Common myeloid progenitor, CD34-positive (primary cell): ENCODE measurements at regions not wholly inside any gene's neighbourhood (a gene's known extent, or its start where the extent isn't known, plus 50 kb on each side); places are given as distances from the start of the nearest gene placed in this dataset.

Experiments used
- CTCF ChIA-PET: fragments of 350-600 bp; sonication (Branson Sonifier 250); formaldehyde crosslinking; loops from one replicate; lab custom pipeline; 2021; ENCODE audit warnings: antibody characterized with exemption; lab: Charles Lee
- POLR2A ChIA-PET: fragments of 350-600 bp; sonication (Branson Sonifier 250); formaldehyde crosslinking; loops from one replicate; lab custom pipeline; 2021; ENCODE audit warnings: antibody characterized with exemption; lab: Charles Lee
- DNase-seq, 3 donors: peaks; one replicate each; pipeline versions ENCODE4 v3.0.0 to v3.0.0-alpha.2; 2013
- H3K27ac ChIP-seq, 2 experiments: 1 replicate in 1 of 2; 2 replicates in 1 of 2; pipeline ENCODE4 v1.7.0; 2013; ENCODE audit warnings: inconsistent platforms in 2 of 2, low read length in 2 of 2, mild to moderate bottlenecking in 2 of 2, low read depth in 1 of 2, moderate library complexity in 1 of 2; ENCODE audit not compliant: severe bottlenecking in 2 of 2, insufficient read depth in 1 of 2, poor library complexity in 1 of 2
- H3K27me3 ChIP-seq, 5 experiments: replicated peaks in 2 of 5; 1 replicate in 3 of 5; 2 replicates in 2 of 5; pipeline versions ENCODE4 v1.6.1 to v1.7.0; 2013; ENCODE audit warnings: low read length in 4 of 5, mild to moderate bottlenecking in 2 of 5, moderate library complexity in 2 of 5, inconsistent platforms in 1 of 5; ENCODE audit not compliant: insufficient read depth in 5 of 5, control insufficient read depth in 4 of 5
- H3K36me3 ChIP-seq, 4 experiments: 1 replicate in 2 of 4; 2 replicates in 2 of 4; pipeline versions ENCODE4 v1.6.1 to v1.7.0; 2013; ENCODE audit warnings: low read length in 3 of 4, control low read depth in 1 of 4, mild to moderate bottlenecking in 1 of 4; ENCODE audit not compliant: control insufficient read depth in 4 of 4, insufficient read depth in 4 of 4
- H3K4me1 ChIP-seq, 4 experiments: 1 replicate in 3 of 4; 2 replicates in 1 of 4; pipeline versions ENCODE4 v1.6.1 to v1.7.1; 2013; ENCODE audit warnings: low read length in 3 of 4, mild to moderate bottlenecking in 3 of 4, control low read depth in 1 of 4, inconsistent platforms in 1 of 4, moderate library complexity in 1 of 4; ENCODE audit not compliant: control insufficient read depth in 4 of 4, insufficient read depth in 4 of 4; ENCODE audit errors: control extremely low read depth in 1 of 4
- H3K4me3 ChIP-seq, 7 experiments: 1 replicate in 4 of 7; 2 replicates in 3 of 7; pipeline versions ENCODE4 v1.5.1 to v1.7.0; 2013; ENCODE audit warnings: mild to moderate bottlenecking in 7 of 7, low read length in 6 of 7, moderate library complexity in 6 of 7, inconsistent platforms in 2 of 7, low read depth in 2 of 7, control low read depth in 1 of 7; ENCODE audit not compliant: insufficient read depth in 4 of 7, control insufficient read depth in 1 of 7; ENCODE audit errors: extremely low read depth in 1 of 7
- H3K9me3 ChIP-seq, 5 experiments: 1 replicate in 4 of 5; 2 replicates in 1 of 5; pipeline versions ENCODE4 v1.6.1 to v1.7.1; 2013; ENCODE audit warnings: low read length in 4 of 5, mild to moderate bottlenecking in 2 of 5, inconsistent platforms in 1 of 5, low read depth in 1 of 5, moderate library complexity in 1 of 5; ENCODE audit not compliant: control insufficient read depth in 4 of 5, insufficient read depth in 2 of 5; ENCODE audit errors: control extremely low read depth in 1 of 5
- WGBS: methylation state at CpG from one replicate; pipeline ENCODE4 v1.1.5; 2013; ENCODE audit not compliant: insufficient coverage; 5-methylcytosine and 5-hydroxymethylcytosine counted together

DNA sequence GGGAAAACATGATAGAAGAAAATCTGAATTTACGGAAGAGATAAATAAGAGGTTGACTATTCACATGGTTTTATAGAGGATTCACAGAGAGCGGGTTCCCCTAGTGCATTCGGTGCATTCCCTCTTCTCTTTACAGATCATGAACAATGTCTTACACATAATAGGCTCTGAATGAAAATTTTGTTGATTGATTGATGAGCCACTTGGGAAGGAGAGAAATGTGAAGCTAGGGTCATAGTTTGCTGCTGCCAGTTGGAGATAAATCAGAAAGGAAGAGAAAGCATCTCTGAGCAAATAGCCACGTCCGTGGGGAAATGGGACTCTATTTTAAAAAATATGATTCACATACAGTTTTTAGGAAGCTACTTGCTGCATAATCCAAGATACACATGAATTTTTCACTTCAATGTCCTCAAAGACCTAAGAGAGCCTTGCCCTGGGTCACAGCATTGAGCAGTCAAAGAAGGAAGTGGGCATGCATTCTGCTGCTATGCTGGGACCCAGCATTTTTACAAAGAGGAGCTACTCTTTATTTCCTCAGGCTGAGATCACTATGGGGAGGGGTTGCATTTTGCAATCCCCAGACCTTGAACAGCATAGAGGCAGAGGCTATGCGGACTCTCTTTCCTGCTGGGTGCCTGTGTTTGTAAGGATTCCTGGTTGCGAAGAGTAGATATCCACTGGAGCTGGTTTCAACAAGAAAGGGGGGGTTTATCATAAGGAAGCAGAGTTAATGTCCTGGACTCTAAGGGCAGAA is 395.3 kb downstream of the TSN start:
- H3K9me3 ChIP-seq, result no peaks in the 10 kb centered on the region
- no peaks in the 10 kb centered on the region for H3K36me3 ChIP-seq
- DNase-seq, result peak in 2 of 3 donors; percentile 15 to 19
- ChIA-PET POLR2A (no interaction called here), CTCF (interaction anchor here (0.7 to 1.5 kb wide), 2 partner anchors 14 to 15 kb away, joined by 3 read pairs; no protein-coding TSS in a partner anchor)
- WGBS, result 86% methylated on average over 1 of the region's 7 CpGs
- H3K4me1 ChIP-seq, result peaks cover 0 to 7% (median 3%) of the 10 kb centered on the region in 4 experiments
- no peak overlapping the region for H3K4me3 ChIP-seq
- no peak overlapping the region for H3K27ac ChIP-seq
- H3K27me3 ChIP-seq, result no peaks in the 10 kb centered on the region

GRCh38 chr2:122152571-122152970 is 397.1 kb downstream of the TSN start:
- no peaks in the 10 kb centered on the region for H3K9me3 ChIP-seq
- no peaks in the 10 kb centered on the region for H3K27me3 ChIP-seq
- no peak overlapping the region for H3K4me3 ChIP-seq
- no peak overlapping the region for H3K27ac ChIP-seq
- WGBS, result 67% methylated on average over 3 of the region's 3 CpGs
- H3K36me3 ChIP-seq, result no peaks in the 10 kb centered on the region
- POLR2A ChIA-PET, result no interaction called here
- peaks cover 0 to 7% (median 0%) of the 10 kb centered on the region in 4 experiments for H3K4me1 ChIP-seq
- DNase-seq, result no peak
- CTCF ChIA-PET, result no interaction called here

GRCh38 chr2:122156176-122156890 is 400.9 kb downstream of the TSN start:
- Histone ChIP-seq H3K4me3 (no peak overlapping the region), H3K27ac (no peak overlapping the region), H3K4me1 (peaks cover 0 to under 1% (median 0%) of the 10 kb centered on the region in 4 experiments), H3K36me3 (no peaks in the 10 kb centered on the region), H3K27me3 (no peaks in the 10 kb centered on the region), H3K9me3 (no peaks in the 10 kb centered on the region)
- CTCF ChIA-PET, result no interaction called here
- WGBS, result 80% methylated on average over 6 of the region's 6 CpGs
- POLR2A ChIA-PET, result interaction anchor here (0.7 kb wide), 1 partner anchor 163 kb away, joined by 3 read pairs; no protein-coding TSS in a partner anchor
- DNase-seq, result no peak

DNA sequence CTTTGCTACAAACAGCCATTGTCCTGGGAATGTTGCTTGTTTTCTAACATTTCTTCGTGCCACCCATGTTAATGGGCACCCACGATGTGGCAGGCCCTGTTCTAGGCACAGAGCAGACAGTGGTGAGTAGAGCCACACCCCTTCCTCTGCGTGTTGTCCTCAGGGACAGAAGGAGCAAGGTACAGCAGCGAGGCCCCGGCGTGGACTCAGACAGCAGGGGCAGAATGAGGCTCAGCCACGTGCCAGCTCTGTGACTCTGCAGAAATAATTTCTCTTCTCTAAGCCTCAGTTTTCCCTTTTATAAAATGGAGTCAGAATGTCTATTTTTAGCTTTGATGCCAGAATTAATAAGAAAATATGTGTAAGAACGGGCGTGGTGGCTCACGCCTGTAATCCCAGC is 401.7 kb downstream of the TSN start:
- ChIA-PET POLR2A (interaction anchor here (0.7 kb wide), 1 partner anchor 164 kb away, joined by 3 read pairs; no protein-coding TSS in a partner anchor), CTCF (interaction anchor here (1.2 kb wide), 1 partner anchor 12 kb away, joined by 3 read pairs; no protein-coding TSS in a partner anchor)
- no peaks in the 10 kb centered on the region for H3K27me3 ChIP-seq
- H3K9me3 ChIP-seq, result no peaks in the 10 kb centered on the region
- no peaks in the 10 kb centered on the region for H3K4me1 ChIP-seq
- no peak overlapping the region for H3K27ac ChIP-seq
- no peaks in the 10 kb centered on the region for H3K36me3 ChIP-seq
- no peak overlapping the region for H3K4me3 ChIP-seq
- no peak for DNase-seq
- 100% methylated on average over 10 of the region's 10 CpGs for WGBS

GRCh38 chr2:122163617-122164016 is 408.2 kb downstream of the TSN start:
- 20% methylated on average over 1 of the region's 1 CpG for WGBS
- Histone ChIP-seq H3K4me3 (no peak overlapping the region), H3K27me3 (no peaks in the 10 kb centered on the region), H3K27ac (no peak overlapping the region), H3K9me3 (no peaks in the 10 kb centered on the region), H3K36me3 (no peaks in the 10 kb centered on the region), H3K4me1 (peaks cover 0 to 19% (median 5%) of the 10 kb centered on the region in 4 experiments)
- DNase-seq, result peak in 2 of 3 donors; percentile 54 to 69
- POLR2A ChIA-PET, result no interaction called here
- CTCF ChIA-PET, result interaction anchor here (0.7 kb wide), 1 partner anchor 12 kb away, joined by 3 read pairs; no protein-coding TSS in a partner anchor

DNA sequence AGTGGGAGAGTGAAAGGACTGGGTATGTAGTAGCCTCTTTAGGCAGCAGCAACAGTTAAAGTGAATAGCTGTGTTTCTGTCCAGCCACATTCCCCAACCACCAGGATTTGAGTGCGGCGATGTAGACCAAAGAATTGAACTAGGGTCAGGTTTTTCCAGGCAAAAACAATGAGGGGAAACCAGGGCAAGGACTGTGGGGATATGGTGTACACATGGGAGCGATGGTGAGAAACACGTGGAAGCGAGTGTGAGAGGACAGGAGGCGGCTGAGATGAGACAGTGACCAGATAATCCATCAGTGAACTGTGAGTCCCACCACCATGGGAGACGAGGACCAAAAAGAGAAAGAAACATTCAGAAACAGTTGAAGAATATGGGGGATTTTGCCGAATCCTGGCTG is 409.5 kb downstream of the TSN start:
- no peaks in the 10 kb centered on the region for H3K9me3 ChIP-seq
- WGBS, result 95% methylated on average over 8 of the region's 8 CpGs
- ChIA-PET CTCF (no interaction called here), POLR2A (no interaction called here)
- no peaks in the 10 kb centered on the region for H3K36me3 ChIP-seq
- no peak overlapping the region for H3K27ac ChIP-seq
- H3K27me3 ChIP-seq, result no peaks in the 10 kb centered on the region
- peaks cover 0 to 19% (median 5%) of the 10 kb centered on the region in 4 experiments for H3K4me1 ChIP-seq
- H3K4me3 ChIP-seq, result no peak overlapping the region
- no peak for DNase-seq

- POLR2A ChIA-PET, result no interaction called here
- 55% methylated on average over 4 of the region's 5 CpGs for WGBS
These were observed 411.4 kb downstream of the TSN start for GRCh38 chr2:122166820-122167219.

More at GRCh38 chr2:122166820-122167219, 411.4 kb downstream of the TSN start:
- Histone ChIP-seq H3K4me3 (no peak overlapping the region), H3K36me3 (no peaks in the 10 kb centered on the region), H3K9me3 (no peaks in the 10 kb centered on the region), H3K27me3 (no peaks in the 10 kb centered on the region), H3K27ac (no peak overlapping the region), H3K4me1 (peaks cover 0 to 19% (median 5%) of the 10 kb centered on the region in 4 experiments)
- DNase-seq, result no peak
- CTCF ChIA-PET, result no interaction called here
